ENCODE measurements at regions not wholly inside any gene's neighbourhood (a gene's known extent, or its start where the extent isn't known, plus 50 kb on each side); places are given as distances from the start of the nearest gene placed in this dataset.

GRCh38 chr6:145055567-145055966 is 679.8 kb downstream of the EPM2A start:
- DNase-seq (ENCODE audit: low read depth, low spot score): no peak

GRCh38 chr6:145060714-145061113 is 674.6 kb downstream of the EPM2A start:
- no peak for DNase-seq (ENCODE audit: low read depth, low spot score)

- DNase-seq (ENCODE audit: low read depth, low spot score): no peak
Measured at GRCh38 chr6:145063091-145063490, 672.2 kb downstream of the EPM2A start.

GRCh38 chr6:145067430-145067829 is 667.9 kb downstream of the EPM2A start:
- DNase-seq (ENCODE audit: low read depth, low spot score): no peak

- no peak for DNase-seq (ENCODE audit: low read depth, low spot score)
Measured at GRCh38 chr6:145068577-145068976, 666.7 kb downstream of the EPM2A start.

GRCh38 chr6:145069966-145070365 is 665.4 kb downstream of the EPM2A start:
- no peak for DNase-seq (ENCODE audit: low read depth, low spot score)

- DNase-seq (ENCODE audit: low read depth, low spot score): no peak
Measured at GRCh38 chr6:145070791-145071190, 664.5 kb downstream of the EPM2A start.

GRCh38 chr6:145071836-145072235 is 663.5 kb downstream of the EPM2A start:
- no peak for DNase-seq (ENCODE audit: low read depth, low spot score)

GRCh38 chr6:145073811-145074210 is 661.5 kb downstream of the EPM2A start:
- no peak for DNase-seq (ENCODE audit: low read depth, low spot score)

GRCh38 chr6:145074805-145075204 is 660.5 kb downstream of the EPM2A start:
- DNase-seq (ENCODE audit: low read depth, low spot score): no peak

- no peak for DNase-seq (ENCODE audit: low read depth, low spot score)
Measured at GRCh38 chr6:145075425-145075824, 659.9 kb downstream of the EPM2A start.

GRCh38 chr6:145076115-145076841 is 659.0 kb downstream of the EPM2A start:
- no peak for DNase-seq (ENCODE audit: low read depth, low spot score)

GRCh38 chr6:145077382-145077781 is 657.9 kb downstream of the EPM2A start:
- DNase-seq (ENCODE audit: low read depth, low spot score): no peak

GRCh38 chr6:145080651-145081050 is 654.7 kb downstream of the EPM2A start:
- DNase-seq (ENCODE audit: low read depth, low spot score): no peak

- DNase-seq (ENCODE audit: low read depth, low spot score): no peak
Measured at GRCh38 chr6:145081677-145082076, 653.6 kb downstream of the EPM2A start.

GRCh38 chr6:145082359-145082758 is 653.0 kb downstream of the EPM2A start:
- DNase-seq (ENCODE audit: low read depth, low spot score): no peak

- peak; percentile 17 for DNase-seq (ENCODE audit: low read depth, low spot score)
Measured at GRCh38 chr6:145086197-145086596, 649.1 kb downstream of the EPM2A start.

- no peak for DNase-seq (ENCODE audit: low read depth, low spot score)
Measured at GRCh38 chr6:145087034-145087433, 648.3 kb downstream of the EPM2A start.

- DNase-seq (ENCODE audit: low read depth, low spot score): no peak
Measured at GRCh38 chr6:145090801-145091585, 644.3 kb downstream of the EPM2A start.

- no peak for DNase-seq (ENCODE audit: low read depth, low spot score)
Measured at GRCh38 chr6:145091586-145092142, 643.7 kb downstream of the EPM2A start.

- DNase-seq (ENCODE audit: low read depth, low spot score): no peak
Measured at GRCh38 chr6:145092554-145092953, 642.8 kb downstream of the EPM2A start.

- DNase-seq (ENCODE audit: low read depth, low spot score): no peak
Measured at GRCh38 chr6:145093226-145093625, 642.1 kb downstream of the EPM2A start.

GRCh38 chr6:145096846-145097245 is 638.5 kb downstream of the EPM2A start:
- no peak for DNase-seq (ENCODE audit: low read depth, low spot score)

All from iPS DF 19.7 (cell line).